H1 (cell line): ENCODE measurements at regions not wholly inside any gene's neighbourhood (a gene's known extent, or its start where the extent isn't known, plus 50 kb on each side); places are given as distances from the start of the nearest gene placed in this dataset.

ENCODE experiments used
- CTCF ChIA-PET: fragments of 300-600 bp; sonication (Branson Sonifier 250); formaldehyde crosslinking; loops from one replicate; lab custom pipeline; 2021; ENCODE audit not compliant: partially characterized antibody; lab: Charles Lee
- POLR2A ChIA-PET: fragments of 300-600 bp; sonication (Branson Sonifier 250); formaldehyde crosslinking; loops from one replicate; lab custom pipeline; 2021; ENCODE audit warnings: inconsistent platforms; ENCODE audit not compliant: partially characterized antibody; lab: Charles Lee
- DNase-seq, 2 experiments: peaks; one replicate each; pipeline versions ENCODE4 v3.0.0 to v3.0.0-alpha.2; 2010 to 2022; ENCODE audit warnings: low spot score in 2 of 2, low read depth in 1 of 2, mixed read lengths in 1 of 2
- FAIRE-seq: peaks from 2 replicates; lab custom pipeline; 2011; peaks lifted over from hg19 to GRCh38; lab: Jason Lieb, UNC
- H2AFZ ChIP-seq: 2 replicates; pipeline ENCODE4 v1.8.1; 2012; ENCODE audit warnings: low read length, inconsistent platforms
- H2AK5ac ChIP-seq: 2 replicates; pipeline ENCODE4 v1.6.1; 2013; ENCODE audit warnings: low read depth, low read length
- H2BK120ac ChIP-seq: replicated peaks from 2 replicates; pipeline ENCODE3; 2013; ENCODE audit warnings: low read depth, low read length, inconsistent platforms
- H2BK12ac ChIP-seq: 2 replicates; pipeline ENCODE4 v1.6.1; 2013; ENCODE audit warnings: low read depth, low read length
- H2BK15ac ChIP-seq: 2 replicates; pipeline ENCODE4 v1.6.1; 2013; ENCODE audit warnings: low read length
- H2BK20ac ChIP-seq: 2 replicates; pipeline ENCODE4 v1.6.1; 2013; ENCODE audit warnings: low read length
- H2BK5ac ChIP-seq: 2 replicates; pipeline ENCODE4 v1.6.1; 2013; ENCODE audit warnings: low read depth, low read length
- H3K14ac ChIP-seq: 2 replicates; pipeline ENCODE4 v1.6.1; 2013; ENCODE audit warnings: inconsistent platforms; ENCODE audit not compliant: insufficient read length
- H3K18ac ChIP-seq: 2 replicates; pipeline ENCODE4 v1.6.1; 2013; ENCODE audit warnings: low read length; ENCODE audit errors: extremely low read depth
- H3K23ac ChIP-seq: 2 replicates; pipeline ENCODE4 v1.6.1; 2013; ENCODE audit warnings: inconsistent platforms; ENCODE audit not compliant: insufficient read length
- H3K23me2 ChIP-seq: 2 replicates; pipeline ENCODE4 v1.6.1; 2013; ENCODE audit warnings: low read depth, low read length
- H3K27ac ChIP-seq: 2 replicates; pipeline ENCODE4 v1.6.1; 2011; ENCODE audit warnings: low read depth, low read length, inconsistent platforms
- H3K27me3 ChIP-seq, 4 experiments: replicated peaks in 1 of 4; 1 replicate in 1 of 4; 2 replicates in 3 of 4; pipeline versions ENCODE4 v1.6.1 to v1.8.1; 2011 to 2013; ENCODE audit warnings: low read length in 3 of 4, mild to moderate bottlenecking in 3 of 4, inconsistent platforms in 2 of 4, mixed read lengths in 2 of 4, moderate library complexity in 1 of 4; ENCODE audit not compliant: control insufficient read depth in 3 of 4, insufficient read depth in 3 of 4; ENCODE audit errors: extremely low read depth in 1 of 4
- H3K36me3 ChIP-seq, 4 experiments: 2 replicates each; pipeline versions ENCODE4 v1.6.1 to v1.8.1; 2011 to 2013; ENCODE audit warnings: mild to moderate bottlenecking in 4 of 4, low read length in 3 of 4, moderate library complexity in 2 of 4, control low read depth in 1 of 4, inconsistent platforms in 1 of 4; ENCODE audit not compliant: insufficient read depth in 4 of 4, control insufficient read depth in 2 of 4
- H3K4ac ChIP-seq: replicated peaks from 2 replicates; pipeline ENCODE3; 2013; ENCODE audit warnings: low read length, low read depth, mixed read lengths, inconsistent platforms; ENCODE audit not compliant: insufficient read length
- H3K4me1 ChIP-seq, 4 experiments: replicated peaks in 1 of 4; 1 replicate in 1 of 4; 2 replicates in 3 of 4; pipeline versions ENCODE4 v1.6.1 to v1.8.1; 2011 to 2013; ENCODE audit warnings: low read length in 3 of 4, inconsistent platforms in 2 of 4, mixed read lengths in 1 of 4; ENCODE audit not compliant: insufficient read depth in 4 of 4, control insufficient read depth in 3 of 4
- H3K4me2 ChIP-seq, 2 experiments: 2 replicates each; pipeline versions ENCODE4 v1.6.1 to v1.8.1; 2011 to 2013; ENCODE audit warnings: low read depth in 2 of 2, low read length in 2 of 2, control low read depth in 1 of 2, inconsistent platforms in 1 of 2, mild to moderate bottlenecking in 1 of 2; ENCODE audit not compliant: insufficient read depth in 1 of 2
- H3K4me3 ChIP-seq, 4 experiments: fragments of 200-600, 300-600 bp in 1 of 4; sonication (generic), shearing (Covaris generic), sonication (Bioruptor Twin) in 1 of 4; 2 replicates each; pipeline versions ENCODE4 v1.5.1 to v1.8.1; 2011 to 2016; ENCODE audit warnings: low read length in 4 of 4, low read depth in 3 of 4, control low read depth in 2 of 4, inconsistent platforms in 2 of 4, mild to moderate bottlenecking in 2 of 4, mixed read lengths in 1 of 4, moderate library complexity in 1 of 4; ENCODE audit not compliant: insufficient read depth in 2 of 4; ENCODE audit errors: extremely low read depth in 1 of 4
- H3K56ac ChIP-seq: replicated peaks from 2 replicates; pipeline ENCODE3; 2013; ENCODE audit warnings: low read depth, mild to moderate bottlenecking, mixed read lengths, low read length, inconsistent platforms; ENCODE audit not compliant: insufficient read length
- H3K79me1 ChIP-seq: 2 replicates; pipeline ENCODE4 v1.6.1; 2013; ENCODE audit warnings: low read depth, low read length, control low read depth
- H3K79me2 ChIP-seq, 2 experiments: 2 replicates each; pipeline versions ENCODE4 v1.6.1 to v1.8.1; 2012 to 2013; ENCODE audit warnings: low read length in 2 of 2, mild to moderate bottlenecking in 2 of 2, inconsistent platforms in 1 of 2; ENCODE audit not compliant: insufficient read depth in 2 of 2, control insufficient read depth in 1 of 2
- H3K9ac ChIP-seq, 4 experiments: replicated peaks in 1 of 4; 1 replicate in 1 of 4; 2 replicates in 3 of 4; pipeline versions ENCODE4 v1.6.1 to v1.8.1; 2011 to 2013; ENCODE audit warnings: low read depth in 3 of 4, low read length in 3 of 4, control low read depth in 2 of 4, mild to moderate bottlenecking in 2 of 4, moderate library complexity in 2 of 4, inconsistent platforms in 1 of 4; ENCODE audit errors: extremely low read depth in 1 of 4
- H3K9me3 ChIP-seq, 2 experiments: 2 replicates each; pipeline versions ENCODE4 v1.6.1 to v1.8.1; 2012 to 2013; ENCODE audit warnings: mild to moderate bottlenecking in 2 of 2, moderate library complexity in 2 of 2, control low read depth in 1 of 2, inconsistent platforms in 1 of 2, low read depth in 1 of 2, low read length in 1 of 2, mixed read lengths in 1 of 2; ENCODE audit not compliant: insufficient read depth in 2 of 2
- H4K20me1 ChIP-seq, 2 experiments: replicated peaks in 1 of 2; 2 replicates each; pipeline versions ENCODE3 to v1.8.1; 2011 to 2013; ENCODE audit warnings: inconsistent platforms in 2 of 2, low read length in 2 of 2, mild to moderate bottlenecking in 1 of 2; ENCODE audit not compliant: insufficient read depth in 2 of 2, control insufficient read depth in 1 of 2
- H4K5ac ChIP-seq: 2 replicates; pipeline ENCODE4 v1.6.1; 2013; ENCODE audit warnings: low read length, low read depth, mixed read lengths, inconsistent platforms; ENCODE audit not compliant: insufficient read length
- H4K8ac ChIP-seq: 2 replicates; pipeline ENCODE4 v1.8.0; 2013; ENCODE audit warnings: mild to moderate bottlenecking, moderate library complexity, low read length, inconsistent platforms; ENCODE audit not compliant: insufficient read depth; ENCODE audit errors: extremely low read depth
- H4K91ac ChIP-seq: replicated peaks from 2 replicates; pipeline ENCODE3; 2013; ENCODE audit warnings: low read length, mixed read lengths, inconsistent platforms; ENCODE audit not compliant: insufficient read length
- BACH1 ChIP-seq: IDR thresholded peaks from 2 replicates; pipeline ENCODE4 v1.6.1; 2012; ENCODE audit warnings: low read length, improper control_type of control experiment
- CBX5 ChIP-seq: fragments of 300-800, 300-1000 bp; sonication (generic); IDR thresholded peaks from 2 replicates; pipeline ENCODE4 v1.7.1; 2016; ENCODE audit warnings: antibody characterized with exemption, low read length, low read depth
- KDM1A ChIP-seq: fragments of 200-600, 300-600 bp; sonication (generic); IDR thresholded peaks from 2 replicates; pipeline ENCODE4 v1.7.1; 2016; ENCODE audit warnings: mild to moderate bottlenecking, low read length, borderline replicate concordance
- KDM4A ChIP-seq: IDR thresholded peaks from one replicate; pipeline ENCODE4 v1.7.1; 2012; ENCODE audit warnings: low read depth, mild to moderate bottlenecking, moderate library complexity, low read length, inconsistent platforms; ENCODE audit not compliant: severe bottlenecking
- RBBP5 ChIP-seq: IDR thresholded peaks from 2 replicates; pipeline ENCODE4 v1.7.1; 2012; ENCODE audit warnings: low read depth, mild to moderate bottlenecking, inconsistent platforms, low read length, moderate library complexity, borderline replicate concordance
- SP1 ChIP-seq: IDR thresholded peaks from 2 replicates; pipeline ENCODE4 v1.6.1; 2011; ENCODE audit warnings: low read depth, low read length
- TAF7 ChIP-seq: optimal IDR thresholded peaks from 2 replicates; pipeline ENCODE3; 2011; ENCODE audit warnings: low read depth, mild to moderate bottlenecking, inconsistent platforms, low read length, moderate library complexity, borderline replicate concordance
- WGBS, 2 experiments: shearing (Covaris generic) in 1 of 2; methylation state at CpG; one replicate each; pipeline versions ENCODE4 v1.1.6 to v1.1.7; 2013 to 2015; ENCODE audit warnings: low lambda C conversion rate in 2 of 2, mixed read lengths in 2 of 2, inconsistent platforms in 1 of 2, low coverage in 1 of 2, missing lambda C conversion rate in 1 of 2; ENCODE audit not compliant: insufficient replicate concordance in 2 of 2, insufficient coverage in 1 of 2, insufficient read length in 1 of 2; ENCODE audit errors: extremely low coverage in 1 of 2, missing lambda C conversion rate in 1 of 2; 5-methylcytosine and 5-hydroxymethylcytosine counted together

DNA sequence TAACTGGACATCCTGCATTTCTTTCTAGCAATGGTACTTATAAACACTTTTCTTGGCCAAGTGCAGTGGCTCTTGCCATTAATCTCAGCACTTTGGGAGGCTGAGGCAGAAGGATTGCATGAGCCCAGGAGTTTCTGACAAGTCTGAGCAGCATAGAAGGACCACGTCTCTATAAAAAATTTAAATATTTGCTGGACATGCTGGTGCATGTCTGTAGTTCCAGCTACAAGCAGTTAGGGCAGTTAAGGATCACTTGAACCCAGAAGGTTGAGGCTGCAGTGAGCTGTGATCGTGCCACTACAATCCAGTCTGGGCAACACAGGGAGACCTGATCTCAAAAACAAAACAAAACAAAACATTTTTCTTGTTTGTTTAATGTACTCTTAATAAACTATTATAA is 434.0 kb downstream of the PLA2G4A start:
- H4K20me1 ChIP-seq: no peaks in the 10 kb centered on the region
- POLR2A ChIA-PET: no interaction called here
- 85% methylated on average over 2 of the region's 2 CpGs; no CpG with 5 or more reads in 1 of the 2 experiments for WGBS, 2 experiments
- no peak overlapping the region for H3K23ac ChIP-seq
- no peak overlapping the region for H2BK20ac ChIP-seq
- no peak overlapping the region for H4K5ac ChIP-seq
- no peak overlapping the region for H2BK15ac ChIP-seq
- FAIRE-seq (no peak), DNase-seq (no peak)
- no peaks in the 10 kb centered on the region for H3K79me2 ChIP-seq
- H2BK120ac ChIP-seq: no peak overlapping the region
- no peak overlapping the region for H3K56ac ChIP-seq
- H3K18ac ChIP-seq: no peak overlapping the region
- H4K91ac ChIP-seq: no peak overlapping the region
- H3K27ac ChIP-seq: no peak overlapping the region
- no peak overlapping the region for H3K4ac ChIP-seq
- no peaks in the 10 kb centered on the region for H3K4me1 ChIP-seq
- no peaks in the 10 kb centered on the region for H3K23me2 ChIP-seq
- no peak overlapping the region for H2AK5ac ChIP-seq
- no peaks in the 10 kb centered on the region for H3K79me1 ChIP-seq
- H3K36me3 ChIP-seq: no peaks in the 10 kb centered on the region
- H3K4me2 ChIP-seq: no peak overlapping the region
- H3K14ac ChIP-seq: no peak overlapping the region
- no peak overlapping the region for H2BK5ac ChIP-seq
- CTCF ChIA-PET: no interaction called here
- H3K4me3 ChIP-seq: no peak overlapping the region
- no peak overlapping the region for H3K9ac ChIP-seq
- H2AFZ ChIP-seq: no peak overlapping the region
- no peak overlapping the region for H4K8ac ChIP-seq
- H3K27me3 ChIP-seq: no peaks in the 10 kb centered on the region
- no peak overlapping the region for H2BK12ac ChIP-seq
- no peaks in the 10 kb centered on the region for H3K9me3 ChIP-seq
- no peak for TF ChIP-seq BACH1
- TF ChIP-seq KDM4A: no peak
- no peak for TF ChIP-seq TAF7
- TF ChIP-seq CBX5: no peak
- no peak for TF ChIP-seq RBBP5
- TF ChIP-seq SP1: no peak
- no peak for TF ChIP-seq KDM1A
